ENCODE measurements at regions not wholly inside any gene's neighbourhood (a gene's known extent, or its start where the extent isn't known, plus 50 kb on each side); places are given as distances from the start of the nearest gene placed in this dataset.

- Mint-ChIP-seq H3K27ac (no peak overlapping the region), H3K4me3 (no peak overlapping the region), H3K36me3 (ENCODE audit: insufficient read depth) (no peaks in the 10 kb centered on the region), H3K27me3 (peaks cover 0 to under 1% of the 10 kb centered on the region in 2 donors), H3K9me3 (peaks cover 8 to 11% of the 10 kb centered on the region in 2 donors), H3K4me1 (ENCODE audit: low read depth in 2 of 2) (no peaks in the 10 kb centered on the region)
- DNase-seq (no peak), ATAC-seq (replicated peaks) (no peak)
These were observed 208.4 kb downstream of the C12orf75 start for GRCh38 chr12:105538880-105539279.

DNA sequence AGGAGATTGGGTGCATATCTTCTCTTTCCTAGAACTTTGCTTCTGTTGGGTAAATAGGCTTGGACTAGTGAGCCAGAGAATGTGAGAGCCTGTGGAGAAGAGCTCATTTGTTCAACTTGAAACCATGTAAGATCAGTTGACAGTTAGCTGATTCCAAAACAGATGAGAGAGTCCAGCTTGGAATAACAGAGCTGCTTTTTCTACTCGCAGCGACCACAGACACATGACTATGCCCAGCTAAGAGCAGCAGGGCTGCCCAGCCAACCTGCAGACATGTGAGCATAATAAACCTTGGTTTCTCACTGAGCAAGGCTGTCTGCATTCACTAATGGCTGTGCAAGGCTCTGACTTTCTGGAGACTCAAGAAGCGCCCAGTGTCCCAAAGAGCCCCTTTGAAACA, 209.2 kb downstream of the C12orf75 start:
- H3K36me3 Mint-ChIP-seq (ENCODE audit: insufficient read depth): no peaks in the 10 kb centered on the region
- no peak for DNase-seq
- H3K27me3 Mint-ChIP-seq: no peaks in the 10 kb centered on the region
- H3K4me3 Mint-ChIP-seq: no peak overlapping the region
- H3K27ac Mint-ChIP-seq: no peak overlapping the region
- no peak for ATAC-seq (replicated peaks)
- H3K9me3 Mint-ChIP-seq: peaks cover 2 to 4% of the 10 kb centered on the region in 2 donors
- H3K4me1 Mint-ChIP-seq (ENCODE audit: low read depth in 2 of 2): no peaks in the 10 kb centered on the region

- H3K4me1 Mint-ChIP-seq (ENCODE audit: low read depth in 2 of 2): no peaks in the 10 kb centered on the region
- H3K4me3 Mint-ChIP-seq: no peak overlapping the region
- no peak overlapping the region for H3K27ac Mint-ChIP-seq
- H3K27me3 Mint-ChIP-seq: no peaks in the 10 kb centered on the region
- ATAC-seq (replicated peaks) (no peak), DNase-seq (no peak)
- no peaks in the 10 kb centered on the region for H3K36me3 Mint-ChIP-seq (ENCODE audit: insufficient read depth)
- H3K9me3 Mint-ChIP-seq: no peaks in the 10 kb centered on the region
These were observed 217.3 kb downstream of the C12orf75 start for GRCh38 chr12:105547786-105548185.

GRCh38 chr12:105548626-105549025, 218.1 kb downstream of the C12orf75 start:
- no peak overlapping the region for H3K4me3 Mint-ChIP-seq
- no peaks in the 10 kb centered on the region for H3K4me1 Mint-ChIP-seq (ENCODE audit: low read depth in 2 of 2)
- no peak for ATAC-seq (replicated peaks)
- no peak for DNase-seq
- H3K27ac Mint-ChIP-seq: no peak overlapping the region
- no peaks in the 10 kb centered on the region for H3K9me3 Mint-ChIP-seq
- H3K36me3 Mint-ChIP-seq (ENCODE audit: insufficient read depth): no peaks in the 10 kb centered on the region
- H3K27me3 Mint-ChIP-seq: no peaks in the 10 kb centered on the region

DNA sequence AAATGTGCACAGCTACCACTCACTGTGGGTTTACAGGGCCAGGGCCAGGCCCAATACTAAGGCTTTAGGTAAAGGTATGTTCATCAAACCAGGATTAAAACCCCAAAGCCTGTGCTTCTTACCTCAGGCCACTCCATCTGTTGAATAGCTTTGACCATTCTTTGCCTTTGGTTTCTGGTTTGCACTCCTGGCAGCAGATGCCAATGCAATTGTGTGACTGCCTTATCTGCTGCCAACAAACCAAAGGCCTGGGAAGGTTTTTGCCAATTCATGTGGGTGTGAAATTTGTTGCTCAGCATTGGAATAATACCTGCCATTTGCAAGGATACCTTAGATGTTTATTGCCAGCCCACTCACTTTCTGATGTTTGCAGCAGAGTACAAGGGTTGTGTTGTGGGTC, 221.6 kb downstream of the C12orf75 start:
- Mint-ChIP-seq H3K27me3 (peaks cover 5 to 6% of the 10 kb centered on the region in 2 donors), H3K4me1 (ENCODE audit: low read depth in 2 of 2) (no peaks in the 10 kb centered on the region), H3K4me3 (no peak overlapping the region), H3K27ac (no peak overlapping the region), H3K36me3 (ENCODE audit: insufficient read depth) (no peaks in the 10 kb centered on the region), H3K9me3 (no peaks in the 10 kb centered on the region)
- no peak for DNase-seq
- ATAC-seq (replicated peaks): no peak

- ATAC-seq (replicated peaks) (no peak), DNase-seq (no peak)
- Mint-ChIP-seq H3K4me3 (no peak overlapping the region), H3K9me3 (no peaks in the 10 kb centered on the region), H3K36me3 (ENCODE audit: insufficient read depth) (no peaks in the 10 kb centered on the region), H3K27ac (no peak overlapping the region), H3K27me3 (peaks cover 6% of the 10 kb centered on the region in 2 donors), H3K4me1 (ENCODE audit: low read depth in 2 of 2) (no peaks in the 10 kb centered on the region)
These were observed 223.8 kb downstream of the C12orf75 start for GRCh38 chr12:105554223-105554678.

GRCh38 chr12:105554856-105555255, 224.4 kb downstream of the C12orf75 start:
- DNase-seq: no peak
- H3K27me3 Mint-ChIP-seq: peaks cover 6% of the 10 kb centered on the region in 2 donors
- H3K27ac Mint-ChIP-seq: no peak overlapping the region
- H3K4me3 Mint-ChIP-seq: no peak overlapping the region
- no peak for ATAC-seq (replicated peaks)
- no peaks in the 10 kb centered on the region for H3K4me1 Mint-ChIP-seq (ENCODE audit: low read depth in 2 of 2)
- H3K36me3 Mint-ChIP-seq (ENCODE audit: insufficient read depth): no peaks in the 10 kb centered on the region
- H3K9me3 Mint-ChIP-seq: no peaks in the 10 kb centered on the region

GRCh38 chr12:105555556-105556295, 225.2 kb downstream of the C12orf75 start:
- H3K36me3 Mint-ChIP-seq (ENCODE audit: insufficient read depth): no peaks in the 10 kb centered on the region
- DNase-seq (no peak), ATAC-seq (replicated peaks) (no peak)
- no peaks in the 10 kb centered on the region for H3K9me3 Mint-ChIP-seq
- H3K4me3 Mint-ChIP-seq: no peak overlapping the region
- no peaks in the 10 kb centered on the region for H3K4me1 Mint-ChIP-seq (ENCODE audit: low read depth in 2 of 2)
- H3K27me3 Mint-ChIP-seq: peaks cover 6 to 12% of the 10 kb centered on the region in 2 donors
- no peak overlapping the region for H3K27ac Mint-ChIP-seq

- DNase-seq (no peak), ATAC-seq (replicated peaks) (no peak)
- Mint-ChIP-seq H3K4me3 (no peak overlapping the region), H3K27me3 (peaks cover 6 to 24% of the 10 kb centered on the region in 2 donors), H3K9me3 (no peaks in the 10 kb centered on the region), H3K4me1 (ENCODE audit: low read depth in 2 of 2) (no peaks in the 10 kb centered on the region), H3K27ac (no peak overlapping the region), H3K36me3 (ENCODE audit: insufficient read depth) (no peaks in the 10 kb centered on the region)
These were observed 228.8 kb downstream of the C12orf75 start for GRCh38 chr12:105559310-105559709.

- Mint-ChIP-seq H3K36me3 (ENCODE audit: insufficient read depth) (no peaks in the 10 kb centered on the region), H3K4me3 (no peak overlapping the region), H3K9me3 (no peaks in the 10 kb centered on the region), H3K4me1 (ENCODE audit: low read depth in 2 of 2) (no peaks in the 10 kb centered on the region), H3K27me3 (peaks cover 4 to 20% of the 10 kb centered on the region in 2 donors), H3K27ac (no peak overlapping the region)
- ATAC-seq (replicated peaks): no peak
- no peak for DNase-seq
These were observed 231.2 kb downstream of the C12orf75 start for GRCh38 chr12:105561546-105562198.

DNA sequence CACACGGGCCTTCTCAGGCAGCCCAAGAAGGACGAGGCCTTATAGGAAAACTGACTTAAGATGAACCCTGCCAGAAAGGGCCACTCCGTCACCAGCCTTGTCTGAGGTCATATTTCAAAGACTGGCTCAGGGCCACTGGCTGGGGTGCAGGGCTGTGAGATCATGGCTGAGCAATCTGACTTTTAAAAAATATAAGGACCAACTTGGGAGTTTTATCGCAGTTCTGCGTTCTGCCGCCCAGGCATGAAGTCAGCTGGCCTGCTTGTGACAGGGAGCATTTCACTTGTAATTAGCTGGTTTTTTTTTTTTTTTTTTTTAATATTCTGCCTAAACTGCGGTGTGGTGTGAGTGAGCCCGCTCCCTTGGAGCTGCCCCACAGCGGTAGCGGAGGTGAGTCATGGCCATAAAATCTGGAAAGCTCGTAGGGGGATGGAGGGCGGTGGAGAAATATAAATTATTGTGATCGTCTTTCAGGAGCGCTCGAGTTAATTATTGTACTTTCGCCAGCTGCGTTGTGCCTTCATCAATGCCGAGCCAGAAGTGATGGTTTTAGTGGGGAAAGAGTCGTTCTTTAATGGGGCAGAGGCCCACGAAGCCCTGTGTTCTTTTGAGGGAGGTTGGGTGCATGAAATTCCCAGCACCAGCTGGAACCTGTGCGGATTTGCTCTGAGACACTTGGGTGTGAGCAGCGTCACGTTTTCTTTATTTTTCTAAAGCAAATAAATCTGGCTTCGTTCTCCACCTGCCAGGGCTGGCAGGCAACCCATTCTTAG, 231.9 kb downstream of the C12orf75 start:
- Mint-ChIP-seq H3K27me3 (peaks cover 1 to 21% of the 10 kb centered on the region in 2 donors), H3K4me3 (no peak overlapping the region), H3K4me1 (ENCODE audit: low read depth in 2 of 2) (no peaks in the 10 kb centered on the region), H3K27ac (no peak overlapping the region), H3K9me3 (no peaks in the 10 kb centered on the region), H3K36me3 (ENCODE audit: insufficient read depth) (no peaks in the 10 kb centered on the region)
- ATAC-seq (replicated peaks) (no peak), DNase-seq (no peak)

- Mint-ChIP-seq H3K27me3 (peaks cover 7 to 13% of the 10 kb centered on the region in 2 donors), H3K4me1 (ENCODE audit: low read depth in 2 of 2) (peaks cover 0 to 6% of the 10 kb centered on the region in 2 donors), H3K9me3 (no peaks in the 10 kb centered on the region), H3K36me3 (ENCODE audit: insufficient read depth) (no peaks in the 10 kb centered on the region), H3K27ac (no peak overlapping the region), H3K4me3 (no peak overlapping the region)
- ATAC-seq (replicated peaks): no peak
- no peak for DNase-seq
These were observed 236.6 kb downstream of the C12orf75 start for GRCh38 chr12:105567061-105567460.

DNA sequence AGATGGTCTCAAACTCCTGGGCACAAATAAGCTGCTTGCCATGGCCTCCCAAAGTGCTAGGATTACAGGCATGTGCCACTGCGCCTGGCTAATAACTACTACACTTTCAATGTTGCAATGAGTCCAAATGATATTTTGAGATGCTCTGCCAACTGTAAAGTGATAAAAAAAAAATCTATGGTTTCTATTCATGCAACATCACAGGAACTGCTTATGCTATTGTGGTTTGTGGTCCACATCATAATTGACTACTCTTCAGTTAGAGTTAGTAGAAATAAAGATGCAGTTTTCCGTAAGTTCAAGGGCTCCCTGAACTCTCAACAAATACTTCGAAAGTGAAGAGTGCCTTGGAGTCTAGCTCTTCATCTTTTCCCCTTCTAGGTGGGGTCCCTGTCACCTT, 239.4 kb downstream of the C12orf75 start:
- H3K27me3 Mint-ChIP-seq: peaks cover 7 to 20% of the 10 kb centered on the region in 2 donors
- H3K4me3 Mint-ChIP-seq: no peak overlapping the region
- H3K4me1 Mint-ChIP-seq (ENCODE audit: low read depth in 2 of 2): peaks cover 0 to 6% of the 10 kb centered on the region in 2 donors
- no peaks in the 10 kb centered on the region for H3K36me3 Mint-ChIP-seq (ENCODE audit: insufficient read depth)
- DNase-seq: no peak
- peak; percentile 42 for ATAC-seq (replicated peaks)
- no peaks in the 10 kb centered on the region for H3K9me3 Mint-ChIP-seq
- no peak overlapping the region for H3K27ac Mint-ChIP-seq

Data from effector memory CD8-positive, alpha-beta T cell (primary cell).